ENCODE measurements at regions not wholly inside any gene's neighbourhood (a gene's known extent, or its start where the extent isn't known, plus 50 kb on each side); places are given as distances from the start of the nearest gene placed in this dataset.

DNA sequence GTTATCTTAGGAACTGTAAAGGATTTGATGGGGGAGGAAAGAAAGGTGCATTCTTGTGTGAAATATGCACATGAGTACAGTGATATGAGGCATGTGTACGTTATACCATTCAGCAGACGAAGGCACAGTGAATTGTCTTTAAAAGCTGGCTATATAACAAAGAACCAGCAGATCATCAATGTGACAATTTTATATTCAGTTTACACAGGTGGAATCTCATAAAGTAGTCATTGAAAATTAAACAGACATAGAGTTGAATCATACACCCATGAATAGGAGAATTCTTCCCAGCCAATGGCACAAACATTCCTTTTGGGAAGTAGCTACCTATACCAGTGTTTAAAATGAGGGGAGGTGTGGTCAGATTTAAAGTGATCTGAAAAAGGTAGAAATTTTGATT is 470.3 kb downstream of the DSC3 start:
- ATAC-seq (ENCODE audit: insufficient read depth, low FRiP score) = no peak
- Histone ChIP-seq H3K4me3 (no peak overlapping the region), H3K4me1 (ENCODE audit: control insufficient read depth in 5 of 5, insufficient read depth in 5 of 5, low read length in 5 of 5) (no peaks in the 10 kb centered on the region), H3K27ac (ENCODE audit: low read depth in 1 of 2, low read length in 1 of 2) (no peak overlapping the region), H3K27me3 (ENCODE audit: control insufficient read depth in 3 of 3, insufficient read depth in 3 of 3, low read length in 2 of 3) (no peaks in the 10 kb centered on the region), H3K9ac (ENCODE audit: insufficient read depth in 1 of 2, low read length in 2 of 2) (no peak overlapping the region), H3K36me3 (ENCODE audit: control insufficient read depth in 4 of 4, insufficient read depth in 4 of 4, low read length in 4 of 4) (no peaks in the 10 kb centered on the region), H3K9me3 (ENCODE audit: control insufficient read depth in 4 of 4, insufficient read depth in 3 of 4, low read length in 3 of 4) (no peaks in the 10 kb centered on the region)
- TF ChIP-seq, protein P1, sequence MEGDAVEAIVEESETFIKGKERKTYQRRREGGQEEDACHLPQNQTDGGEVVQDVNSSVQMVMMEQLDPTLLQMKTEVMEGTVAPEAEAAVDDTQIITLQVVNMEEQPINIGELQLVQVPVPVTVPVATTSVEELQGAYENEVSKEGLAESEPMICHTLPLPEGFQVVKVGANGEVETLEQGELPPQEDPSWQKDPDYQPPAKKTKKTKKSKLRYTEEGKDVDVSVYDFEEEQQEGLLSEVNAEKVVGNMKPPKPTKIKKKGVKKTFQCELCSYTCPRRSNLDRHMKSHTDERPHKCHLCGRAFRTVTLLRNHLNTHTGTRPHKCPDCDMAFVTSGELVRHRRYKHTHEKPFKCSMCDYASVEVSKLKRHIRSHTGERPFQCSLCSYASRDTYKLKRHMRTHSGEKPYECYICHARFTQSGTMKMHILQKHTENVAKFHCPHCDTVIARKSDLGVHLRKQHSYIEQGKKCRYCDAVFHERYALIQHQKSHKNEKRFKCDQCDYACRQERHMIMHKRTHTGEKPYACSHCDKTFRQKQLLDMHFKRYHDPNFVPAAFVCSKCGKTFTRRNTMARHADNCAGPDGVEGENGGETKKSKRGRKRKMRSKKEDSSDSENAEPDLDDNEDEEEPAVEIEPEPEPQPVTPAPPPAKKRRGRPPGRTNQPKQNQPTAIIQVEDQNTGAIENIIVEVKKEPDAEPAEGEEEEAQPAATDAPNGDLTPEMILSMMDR (IDR thresholded peaks at IDR 0.05; ENCODE audit: control extremely low read depth, extremely low read depth) = no peak
- WGBS, 2 donors = 83 to 91% methylated on average over 2 of the region's 2 CpGs
- no peak for DNase-seq

DNA sequence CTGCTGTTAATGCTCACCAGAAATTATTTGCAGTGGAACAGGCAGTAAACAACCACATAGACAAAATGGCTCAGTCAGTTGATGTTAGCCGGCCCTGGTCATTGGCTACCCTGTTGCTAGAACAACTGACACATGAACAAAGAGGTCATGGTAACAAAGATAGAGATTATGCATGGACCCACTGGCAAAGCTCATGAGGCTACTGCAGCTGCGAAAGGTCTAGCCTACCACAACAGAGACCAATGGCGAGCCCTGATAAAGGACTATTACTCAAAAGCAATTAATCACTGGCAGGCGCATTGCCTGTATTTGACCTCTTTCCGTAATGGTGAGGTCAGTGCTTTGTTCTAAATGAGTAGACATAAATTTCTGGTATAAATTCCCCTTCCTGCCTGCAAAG is 474.2 kb downstream of the DSC3 start:
- TF ChIP-seq, protein P1 (IDR thresholded peaks at IDR 0.05; ENCODE audit: control extremely low read depth, extremely low read depth) = no peak
- Histone ChIP-seq H3K4me1 (ENCODE audit: control insufficient read depth in 5 of 5, insufficient read depth in 5 of 5, low read length in 5 of 5) (no peaks in the 10 kb centered on the region), H3K27me3 (ENCODE audit: control insufficient read depth in 3 of 3, insufficient read depth in 3 of 3, low read length in 2 of 3) (no peaks in the 10 kb centered on the region), H3K9ac (ENCODE audit: insufficient read depth in 1 of 2, low read length in 2 of 2) (no peak overlapping the region), H3K4me3 (no peak overlapping the region), H3K36me3 (ENCODE audit: control insufficient read depth in 4 of 4, insufficient read depth in 4 of 4, low read length in 4 of 4) (no peaks in the 10 kb centered on the region), H3K9me3 (ENCODE audit: control insufficient read depth in 4 of 4, insufficient read depth in 3 of 4, low read length in 3 of 4) (no peaks in the 10 kb centered on the region), H3K27ac (ENCODE audit: low read depth in 1 of 2, low read length in 1 of 2) (no peak overlapping the region)
- ATAC-seq (ENCODE audit: insufficient read depth, low FRiP score) = no peak
- WGBS, 2 donors = 85 to 88% methylated on average over 5 of the region's 5 CpGs
- no peak for DNase-seq

DNA sequence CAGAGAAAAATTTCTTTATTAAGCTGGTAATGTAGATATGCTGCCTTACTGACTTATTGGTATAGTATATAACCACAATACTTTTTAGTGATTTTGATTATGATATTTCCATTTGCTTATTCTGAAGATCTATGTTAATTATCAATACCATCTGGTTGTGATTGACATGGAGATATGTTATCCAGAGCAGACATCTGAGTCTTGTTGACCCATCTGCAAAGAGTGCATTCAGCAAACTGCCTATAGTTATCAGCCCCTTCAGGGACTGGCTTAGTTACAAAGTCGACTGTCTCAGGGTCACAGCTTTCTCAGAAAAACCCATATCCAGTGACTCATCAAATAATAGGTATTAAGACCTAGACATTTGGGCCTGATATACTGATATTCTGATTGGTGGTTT is 475.7 kb downstream of the DSC3 start:
- Histone ChIP-seq H3K9me3 (ENCODE audit: control insufficient read depth in 4 of 4, insufficient read depth in 3 of 4, low read length in 3 of 4) (no peaks in the 10 kb centered on the region), H3K9ac (ENCODE audit: insufficient read depth in 1 of 2, low read length in 2 of 2) (no peak overlapping the region), H3K4me3 (no peak overlapping the region), H3K27ac (ENCODE audit: low read depth in 1 of 2, low read length in 1 of 2) (no peak overlapping the region), H3K27me3 (ENCODE audit: control insufficient read depth in 3 of 3, insufficient read depth in 3 of 3, low read length in 2 of 3) (no peaks in the 10 kb centered on the region), H3K36me3 (ENCODE audit: control insufficient read depth in 4 of 4, insufficient read depth in 4 of 4, low read length in 4 of 4) (no peaks in the 10 kb centered on the region), H3K4me1 (ENCODE audit: control insufficient read depth in 5 of 5, insufficient read depth in 5 of 5, low read length in 5 of 5) (no peaks in the 10 kb centered on the region)
- ATAC-seq (ENCODE audit: insufficient read depth, low FRiP score) = no peak
- TF ChIP-seq, protein P1 (IDR thresholded peaks at IDR 0.05; ENCODE audit: control extremely low read depth, extremely low read depth) = no peak
- DNase-seq = no peak
- 72 to 83% methylated on average over 1 of the region's 1 CpG for WGBS, 2 donors

DNA sequence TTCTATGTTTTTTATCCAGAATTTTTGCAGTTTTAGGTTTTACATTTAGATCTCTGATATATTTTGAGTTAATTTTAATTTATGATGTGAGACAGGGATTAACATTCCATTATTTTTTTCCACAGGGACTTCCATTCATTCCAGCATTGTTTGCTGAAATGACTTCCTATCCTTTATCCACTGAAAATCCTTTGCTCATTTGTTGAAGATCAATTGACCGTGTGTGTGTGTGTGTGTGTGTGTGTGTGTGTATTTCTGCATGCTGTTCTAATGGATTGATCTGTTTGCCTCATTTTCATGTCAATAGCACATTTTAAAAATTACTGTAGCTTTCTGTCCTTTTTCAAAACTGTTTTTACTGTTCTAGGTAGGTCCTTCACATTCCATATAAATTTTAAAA is 480.3 kb downstream of the DSC3 start:
- ATAC-seq (ENCODE audit: insufficient read depth, low FRiP score) (no peak), DNase-seq (no peak)
- Histone ChIP-seq H3K4me3 (no peak overlapping the region), H3K9me3 (ENCODE audit: control insufficient read depth in 4 of 4, insufficient read depth in 3 of 4, low read length in 3 of 4) (no peaks in the 10 kb centered on the region), H3K9ac (ENCODE audit: insufficient read depth in 1 of 2, low read length in 2 of 2) (no peak overlapping the region), H3K27me3 (ENCODE audit: control insufficient read depth in 3 of 3, insufficient read depth in 3 of 3, low read length in 2 of 3) (no peaks in the 10 kb centered on the region), H3K27ac (ENCODE audit: low read depth in 1 of 2, low read length in 1 of 2) (no peak overlapping the region), H3K36me3 (ENCODE audit: control insufficient read depth in 4 of 4, insufficient read depth in 4 of 4, low read length in 4 of 4) (no peaks in the 10 kb centered on the region), H3K4me1 (ENCODE audit: control insufficient read depth in 5 of 5, insufficient read depth in 5 of 5, low read length in 5 of 5) (no peaks in the 10 kb centered on the region)
- 50 to 59% methylated on average over 1 of the region's 1 CpG for WGBS, 2 donors
- TF ChIP-seq, protein P1 (IDR thresholded peaks at IDR 0.05; ENCODE audit: control extremely low read depth, extremely low read depth) = no peak

Measured in lung (tissue), 11 donors.